ENCODE measurements at regions not wholly inside any gene's neighbourhood (a gene's known extent, or its start where the extent isn't known, plus 50 kb on each side); places are given as distances from the start of the nearest gene placed in this dataset.

DNA sequence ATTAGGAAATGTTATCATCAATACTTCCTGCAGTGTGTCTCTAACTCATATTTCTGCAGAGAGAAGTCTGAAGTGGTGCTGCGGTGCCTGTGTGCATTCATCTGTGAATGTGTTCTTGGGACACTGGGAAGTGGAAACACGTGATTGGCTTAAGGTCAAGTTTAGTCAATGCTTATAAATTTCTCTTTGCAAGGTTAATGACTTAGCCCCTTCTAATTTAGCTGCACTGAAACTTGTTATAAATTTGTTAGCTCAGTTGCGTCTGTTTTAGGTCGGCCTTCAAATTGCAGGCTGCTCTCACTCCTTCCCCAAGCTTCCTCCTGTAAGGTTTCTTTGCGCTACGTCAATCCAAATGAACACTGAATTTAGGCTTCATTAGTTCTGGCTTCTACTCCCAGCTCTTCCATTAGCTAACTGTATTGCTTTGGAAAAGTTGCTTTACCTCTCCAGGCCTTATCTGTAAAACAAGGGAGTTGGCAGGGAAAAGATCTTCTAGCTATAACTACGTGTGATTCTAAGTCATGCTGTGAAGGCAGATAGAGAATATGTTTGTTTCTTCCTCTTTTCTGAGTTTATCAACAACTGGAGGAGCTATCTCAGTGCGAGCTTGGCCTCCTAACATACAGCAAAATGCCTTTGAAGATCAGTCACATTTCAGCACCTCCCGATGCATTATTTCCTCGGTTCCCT, 341.8 kb downstream of the NFIB start:
- ChIA-PET POLR2A (no interaction called here), CTCF (no interaction called here)
- H3K27me3 Mint-ChIP-seq: no peaks in the 10 kb centered on the region
- H3K27ac Mint-ChIP-seq: no peak overlapping the region
- H3K9me3 Mint-ChIP-seq: no peaks in the 10 kb centered on the region
- no peaks in the 10 kb centered on the region for H3K36me3 Mint-ChIP-seq (ENCODE audit: low read depth)
- DNase-seq: no peak
- H3K4me3 Mint-ChIP-seq: no peak overlapping the region
- no peaks in the 10 kb centered on the region for H3K4me1 Mint-ChIP-seq

DNA sequence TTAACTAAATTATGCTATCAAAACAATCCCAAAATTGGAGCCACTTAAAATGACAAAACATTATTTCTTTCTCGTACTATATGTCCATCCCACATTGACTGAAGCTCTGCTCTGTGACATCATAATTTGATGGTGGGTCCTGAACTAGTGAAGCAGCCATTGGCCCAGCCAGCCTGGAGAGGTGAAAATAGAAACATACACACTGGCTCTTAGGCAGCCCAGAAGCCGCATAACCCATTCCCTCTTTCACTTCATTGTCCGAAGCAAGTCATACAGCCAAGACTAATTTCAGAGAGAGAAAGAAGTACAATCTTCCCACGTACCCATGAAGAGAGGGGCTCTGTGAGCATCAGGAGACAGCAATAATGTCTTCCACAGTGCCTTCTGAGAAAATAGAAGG, 342.5 kb downstream of the NFIB start:
- no peaks in the 10 kb centered on the region for H3K27me3 Mint-ChIP-seq
- ChIA-PET CTCF (no interaction called here), POLR2A (no interaction called here)
- H3K4me1 Mint-ChIP-seq: no peaks in the 10 kb centered on the region
- no peak overlapping the region for H3K27ac Mint-ChIP-seq
- no peak overlapping the region for H3K4me3 Mint-ChIP-seq
- DNase-seq: no peak
- no peaks in the 10 kb centered on the region for H3K36me3 Mint-ChIP-seq (ENCODE audit: low read depth)
- H3K9me3 Mint-ChIP-seq: no peaks in the 10 kb centered on the region

DNA sequence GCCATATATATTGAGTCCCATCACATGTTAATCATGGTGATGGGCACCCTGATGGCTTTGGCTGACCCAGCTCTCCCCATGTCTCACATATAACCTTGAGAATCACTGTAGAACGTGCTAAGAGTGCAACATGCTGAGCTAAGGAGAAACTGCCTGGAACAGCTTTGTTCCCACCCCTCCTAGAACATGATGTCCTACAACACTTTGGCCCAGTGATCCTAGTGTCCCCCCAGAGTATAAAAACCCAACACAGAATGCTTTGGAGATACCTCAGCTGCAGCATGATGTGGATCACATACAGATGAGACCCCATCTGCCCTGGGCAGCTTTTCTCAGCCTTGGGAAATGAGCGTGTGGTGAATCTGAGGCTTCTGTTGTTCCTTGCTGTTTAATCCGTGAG, 343.5 kb downstream of the NFIB start:
- Mint-ChIP-seq H3K4me1 (no peaks in the 10 kb centered on the region), H3K27me3 (no peaks in the 10 kb centered on the region), H3K9me3 (no peaks in the 10 kb centered on the region), H3K4me3 (no peak overlapping the region), H3K36me3 (ENCODE audit: low read depth) (no peaks in the 10 kb centered on the region), H3K27ac (no peak overlapping the region)
- ChIA-PET POLR2A (no interaction called here), CTCF (no interaction called here)
- no peak for DNase-seq

DNA sequence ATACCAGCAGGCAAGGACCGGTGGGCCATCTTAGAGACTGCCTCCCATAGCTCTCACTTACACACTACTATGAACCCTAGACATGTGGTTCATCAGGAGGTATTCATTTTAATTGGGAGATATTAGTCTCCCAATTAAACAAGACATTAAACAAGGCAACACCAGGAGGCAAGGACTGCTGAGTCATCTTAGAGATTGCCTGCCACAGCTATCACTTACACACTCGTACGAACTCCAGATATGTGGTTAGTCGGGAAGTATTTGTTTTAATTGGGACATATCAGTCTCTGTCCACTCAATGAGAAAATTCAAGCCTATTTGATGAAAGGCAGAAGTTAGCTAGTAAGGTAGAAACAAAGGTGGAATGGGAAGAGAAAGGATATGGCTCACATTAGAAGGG, 343.9 kb downstream of the NFIB start:
- ChIA-PET CTCF (no interaction called here), POLR2A (no interaction called here)
- no peaks in the 10 kb centered on the region for H3K36me3 Mint-ChIP-seq (ENCODE audit: low read depth)
- H3K4me1 Mint-ChIP-seq: no peaks in the 10 kb centered on the region
- DNase-seq: no peak
- no peaks in the 10 kb centered on the region for H3K9me3 Mint-ChIP-seq
- no peak overlapping the region for H3K27ac Mint-ChIP-seq
- no peak overlapping the region for H3K4me3 Mint-ChIP-seq
- no peaks in the 10 kb centered on the region for H3K27me3 Mint-ChIP-seq

DNA sequence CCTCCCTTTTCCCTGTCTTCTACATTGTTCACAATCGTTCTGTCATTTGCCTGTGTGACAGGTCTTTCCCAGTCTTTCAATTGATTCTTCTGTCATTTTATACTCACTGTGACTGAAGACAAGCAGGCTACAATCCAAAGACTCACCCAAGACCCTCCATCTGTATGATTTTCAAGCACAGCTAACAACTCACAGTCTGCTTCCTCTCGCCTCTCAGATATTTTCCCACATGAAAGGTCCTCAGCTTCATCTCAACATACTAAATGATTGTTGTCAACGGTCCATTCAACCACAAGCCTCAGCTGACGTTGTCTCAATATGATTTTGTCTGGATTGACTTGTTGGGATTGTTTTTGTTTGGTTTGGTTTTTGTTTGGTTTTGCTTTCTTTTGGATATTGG, 346.5 kb downstream of the NFIB start:
- Mint-ChIP-seq H3K27me3 (no peaks in the 10 kb centered on the region), H3K4me3 (no peak overlapping the region), H3K9me3 (no peaks in the 10 kb centered on the region), H3K4me1 (no peaks in the 10 kb centered on the region), H3K27ac (no peak overlapping the region), H3K36me3 (ENCODE audit: low read depth) (no peaks in the 10 kb centered on the region)
- DNase-seq: no peak
- POLR2A ChIA-PET: interaction anchor here (0.7 kb wide), 1 partner anchor 643 kb away, joined by 3 read pairs; no protein-coding TSS in a partner anchor
- CTCF ChIA-PET: interaction anchor here (0.6 kb wide), 1 partner anchor 33 kb away, joined by 3 read pairs; no protein-coding TSS in a partner anchor

DNA sequence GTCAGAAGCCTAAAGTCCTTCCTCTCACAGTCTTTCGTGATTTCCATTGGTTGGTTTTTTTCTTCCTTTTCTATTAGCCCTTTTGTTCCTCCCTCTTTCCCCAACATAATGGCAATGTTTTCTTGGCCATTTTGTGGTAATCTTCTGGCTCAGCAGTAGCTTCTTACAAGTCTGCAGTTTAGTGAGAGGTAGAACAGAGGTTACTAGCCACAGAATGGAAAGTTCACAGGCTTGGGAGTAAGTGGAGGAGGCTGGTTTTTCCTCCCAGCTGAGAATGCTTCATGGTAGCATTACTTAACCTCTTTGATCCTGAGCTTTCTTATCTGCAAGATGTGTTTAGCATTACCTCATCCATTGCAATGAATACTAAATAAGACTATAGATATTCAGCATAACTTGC, 346.9 kb downstream of the NFIB start:
- Mint-ChIP-seq H3K4me1 (no peaks in the 10 kb centered on the region), H3K36me3 (ENCODE audit: low read depth) (no peaks in the 10 kb centered on the region), H3K27me3 (no peaks in the 10 kb centered on the region), H3K9me3 (no peaks in the 10 kb centered on the region), H3K4me3 (no peak overlapping the region), H3K27ac (no peak overlapping the region)
- POLR2A ChIA-PET: interaction anchor here (0.7 kb wide), 1 partner anchor 643 kb away, joined by 3 read pairs; no protein-coding TSS in a partner anchor
- no peak for DNase-seq
- CTCF ChIA-PET: no interaction called here

DNA sequence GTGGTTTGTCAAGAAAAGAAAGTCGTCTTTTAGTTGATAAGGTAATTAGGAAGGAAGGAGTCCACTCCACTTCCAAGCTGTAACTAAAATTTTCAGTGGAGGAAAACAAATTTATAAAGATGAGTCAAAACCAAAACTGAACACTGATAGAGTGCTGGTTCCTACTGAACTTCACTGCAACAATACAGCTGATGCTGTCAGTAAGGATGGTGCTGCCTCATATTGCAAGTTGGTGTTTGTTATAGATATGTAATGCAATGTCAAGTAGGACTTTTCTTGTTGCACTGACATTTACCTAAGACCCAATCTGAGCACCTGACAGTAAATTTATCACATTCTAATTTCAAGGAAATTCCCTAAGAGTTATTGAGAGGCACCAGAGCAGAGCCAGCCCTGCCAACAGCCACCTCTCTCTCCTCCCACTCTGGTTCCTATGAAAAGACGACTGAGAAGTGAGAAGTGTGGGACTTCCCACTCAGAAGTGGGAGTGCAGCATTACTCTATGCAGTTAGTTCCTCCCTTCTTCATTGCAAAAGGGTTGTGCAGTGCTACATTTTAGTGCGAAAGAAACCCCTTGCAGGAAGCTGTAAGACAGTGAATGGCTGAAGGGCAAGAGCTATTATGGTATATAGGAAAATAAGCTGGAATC, 350.8 kb downstream of the NFIB start:
- no peak overlapping the region for H3K27ac Mint-ChIP-seq
- no peak overlapping the region for H3K4me3 Mint-ChIP-seq
- no peaks in the 10 kb centered on the region for H3K9me3 Mint-ChIP-seq
- DNase-seq: no peak
- ChIA-PET CTCF (no interaction called here), POLR2A (no interaction called here)
- no peaks in the 10 kb centered on the region for H3K36me3 Mint-ChIP-seq (ENCODE audit: low read depth)
- no peaks in the 10 kb centered on the region for H3K4me1 Mint-ChIP-seq
- H3K27me3 Mint-ChIP-seq: no peaks in the 10 kb centered on the region

DNA sequence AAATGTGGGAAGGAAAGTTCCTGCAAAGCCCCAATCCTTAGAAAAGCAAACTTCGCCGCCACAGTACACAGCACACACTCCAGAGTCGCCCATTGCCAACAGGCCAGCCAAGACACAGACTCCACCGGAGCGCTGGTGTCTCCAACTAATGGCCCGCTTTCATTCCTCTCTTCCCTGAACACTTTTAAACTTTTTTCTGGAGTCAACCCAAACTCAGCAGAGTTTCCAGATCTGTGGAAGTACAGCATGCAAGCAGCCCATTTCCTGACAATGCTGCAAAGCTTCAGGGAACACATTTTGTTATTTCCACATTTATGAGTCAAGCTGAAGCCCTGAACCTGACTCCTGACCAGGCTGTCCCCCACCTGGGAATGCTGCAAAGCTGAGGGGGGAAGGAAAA, 351.9 kb downstream of the NFIB start:
- no peaks in the 10 kb centered on the region for H3K9me3 Mint-ChIP-seq
- H3K4me3 Mint-ChIP-seq: no peak overlapping the region
- H3K4me1 Mint-ChIP-seq: no peaks in the 10 kb centered on the region
- no peaks in the 10 kb centered on the region for H3K27me3 Mint-ChIP-seq
- ChIA-PET POLR2A (no interaction called here), CTCF (no interaction called here)
- H3K36me3 Mint-ChIP-seq (ENCODE audit: low read depth): no peaks in the 10 kb centered on the region
- H3K27ac Mint-ChIP-seq: no peak overlapping the region
- no peak for DNase-seq

DNA sequence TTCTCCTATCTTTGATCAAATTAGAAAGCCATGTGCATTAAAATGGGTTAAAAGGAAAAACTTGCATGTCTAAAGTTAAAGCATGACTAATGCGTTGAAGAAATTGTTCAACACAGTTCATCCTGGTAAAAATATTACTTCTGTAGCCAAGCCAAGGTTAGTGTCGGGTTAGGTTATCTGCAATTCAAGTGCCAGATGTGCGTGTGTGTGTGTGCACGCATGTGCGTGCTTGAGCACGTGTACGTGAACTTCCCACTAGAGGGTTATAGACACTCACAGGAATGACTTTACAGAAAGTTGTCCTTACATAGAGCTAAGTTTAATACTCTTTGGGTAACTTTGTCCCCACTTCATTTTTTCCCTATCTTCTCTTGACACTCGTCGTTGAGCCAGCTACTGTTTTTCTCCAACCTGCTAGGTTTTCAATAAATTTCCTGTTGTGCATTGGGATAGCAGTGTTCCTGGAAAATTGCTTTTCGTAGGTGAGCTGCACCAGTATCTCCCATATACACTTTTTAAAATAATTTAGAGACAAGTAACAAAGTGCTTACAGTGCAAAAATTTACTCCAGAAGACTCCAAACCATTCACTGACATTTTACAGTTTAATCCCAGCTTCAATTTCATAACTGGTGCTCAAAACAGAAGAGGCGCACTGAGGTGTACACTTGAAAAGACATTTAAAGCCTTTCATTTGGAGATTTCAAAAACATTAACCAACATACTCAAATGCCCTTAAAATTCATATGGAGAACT, 353.8 kb downstream of the NFIB start:
- DNase-seq: no peak
- H3K36me3 Mint-ChIP-seq (ENCODE audit: low read depth): no peaks in the 10 kb centered on the region
- no peaks in the 10 kb centered on the region for H3K4me1 Mint-ChIP-seq
- H3K4me3 Mint-ChIP-seq: no peak overlapping the region
- no peaks in the 10 kb centered on the region for H3K27me3 Mint-ChIP-seq
- POLR2A ChIA-PET: interaction anchor here (0.6 kb wide), 1 partner anchor 1149 kb away, joined by 4 read pairs; no protein-coding TSS in a partner anchor
- H3K27ac Mint-ChIP-seq: no peak overlapping the region
- CTCF ChIA-PET: no interaction called here
- H3K9me3 Mint-ChIP-seq: no peaks in the 10 kb centered on the region

DNA sequence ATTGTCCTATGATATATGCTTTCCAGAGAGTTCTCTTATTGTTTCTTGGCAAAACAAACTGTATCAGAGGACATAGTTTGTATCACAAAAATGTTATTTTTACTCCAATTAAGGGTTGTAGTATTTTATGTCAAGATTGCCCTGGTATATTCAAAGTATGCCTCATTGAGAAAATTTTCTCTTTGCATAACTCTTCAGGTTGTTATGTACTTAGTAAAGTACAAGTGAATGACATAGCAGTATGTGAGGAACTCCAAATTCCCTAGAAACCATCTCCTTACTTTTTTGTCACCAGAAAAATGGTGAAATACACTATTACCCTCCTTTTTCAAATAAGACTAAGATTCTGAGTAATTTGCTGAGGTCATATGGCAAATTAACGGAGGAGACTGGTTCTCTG, 355.3 kb downstream of the NFIB start:
- CTCF ChIA-PET: interaction anchor here (0.6 kb wide), 1 partner anchor 57 kb away, joined by 3 read pairs; no protein-coding TSS in a partner anchor
- Mint-ChIP-seq H3K27ac (no peak overlapping the region), H3K4me3 (no peak overlapping the region), H3K9me3 (no peaks in the 10 kb centered on the region), H3K27me3 (no peaks in the 10 kb centered on the region), H3K4me1 (no peaks in the 10 kb centered on the region), H3K36me3 (ENCODE audit: low read depth) (no peaks in the 10 kb centered on the region)
- POLR2A ChIA-PET: no interaction called here
- DNase-seq: no peak

DNA sequence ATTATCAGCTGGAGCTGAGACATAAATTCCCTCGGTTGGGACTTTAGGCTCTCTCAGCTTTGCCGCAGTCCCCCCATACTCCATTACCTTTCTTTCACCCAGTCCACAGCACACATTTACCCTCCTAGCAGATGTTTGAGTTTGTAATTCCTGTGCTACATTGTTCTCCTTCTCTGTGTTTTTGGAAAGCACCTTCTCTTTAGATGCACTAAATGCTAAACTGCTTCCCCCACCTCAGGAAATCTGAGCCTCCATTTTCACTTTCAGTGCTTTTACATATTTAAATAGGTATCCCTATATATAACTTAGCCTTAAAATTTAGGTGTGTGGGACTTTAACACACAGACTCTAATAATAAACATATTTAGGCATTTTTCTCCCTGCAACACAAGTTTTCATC, 356.9 kb downstream of the NFIB start:
- H3K36me3 Mint-ChIP-seq (ENCODE audit: low read depth): no peaks in the 10 kb centered on the region
- DNase-seq: no peak
- H3K27ac Mint-ChIP-seq: no peak overlapping the region
- CTCF ChIA-PET: no interaction called here
- H3K9me3 Mint-ChIP-seq: no peaks in the 10 kb centered on the region
- H3K4me1 Mint-ChIP-seq: no peaks in the 10 kb centered on the region
- POLR2A ChIA-PET: no interaction called here
- no peaks in the 10 kb centered on the region for H3K27me3 Mint-ChIP-seq
- no peak overlapping the region for H3K4me3 Mint-ChIP-seq

DNA sequence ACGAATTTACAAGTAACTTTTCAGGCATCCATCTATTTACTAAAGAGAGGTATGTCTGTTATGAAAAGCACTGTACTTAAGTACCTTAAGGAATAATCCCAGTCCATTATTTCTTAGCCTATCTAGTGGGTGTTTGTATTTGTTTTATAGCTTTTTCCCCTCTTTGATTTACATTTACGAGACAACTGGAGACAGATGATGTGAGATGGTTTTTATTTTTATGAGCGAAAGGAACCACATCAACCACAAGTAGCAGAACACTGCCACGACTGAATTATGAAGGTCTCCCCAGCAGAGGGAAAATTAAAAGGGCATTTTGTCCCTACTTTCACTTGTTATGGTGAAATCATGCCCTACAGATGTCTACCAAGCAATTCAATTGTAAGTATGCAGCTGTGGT, 357.8 kb downstream of the NFIB start:
- CTCF ChIA-PET: no interaction called here
- H3K4me1 Mint-ChIP-seq: no peaks in the 10 kb centered on the region
- POLR2A ChIA-PET: no interaction called here
- H3K27ac Mint-ChIP-seq: no peak overlapping the region
- H3K36me3 Mint-ChIP-seq (ENCODE audit: low read depth): no peaks in the 10 kb centered on the region
- no peaks in the 10 kb centered on the region for H3K27me3 Mint-ChIP-seq
- DNase-seq: no peak
- H3K9me3 Mint-ChIP-seq: no peaks in the 10 kb centered on the region
- H3K4me3 Mint-ChIP-seq: no peak overlapping the region

DNA sequence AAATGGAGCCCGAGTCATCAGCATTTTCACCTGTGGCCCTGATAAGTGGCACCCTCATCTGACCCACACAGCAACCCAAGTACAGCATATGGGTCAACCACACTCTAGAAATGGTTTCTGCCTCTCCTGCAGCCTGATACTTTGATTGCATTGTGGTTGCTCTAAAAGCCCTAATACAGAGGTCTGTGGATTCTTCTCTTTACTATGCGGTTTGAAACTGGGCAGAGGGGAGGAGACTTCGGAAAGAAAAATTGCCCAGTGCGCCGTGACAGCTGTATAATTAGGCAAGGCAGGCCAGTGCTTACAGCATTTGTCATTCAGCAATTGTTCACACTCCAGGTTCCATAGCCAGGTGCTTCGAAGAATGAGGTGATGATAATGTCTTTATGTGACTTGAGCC, 361.0 kb downstream of the NFIB start:
- no peak overlapping the region for H3K27ac Mint-ChIP-seq
- CTCF ChIA-PET: no interaction called here
- H3K36me3 Mint-ChIP-seq (ENCODE audit: low read depth): no peaks in the 10 kb centered on the region
- no peak overlapping the region for H3K4me3 Mint-ChIP-seq
- no peaks in the 10 kb centered on the region for H3K4me1 Mint-ChIP-seq
- H3K9me3 Mint-ChIP-seq: no peaks in the 10 kb centered on the region
- H3K27me3 Mint-ChIP-seq: no peaks in the 10 kb centered on the region
- POLR2A ChIA-PET: no interaction called here
- no peak for DNase-seq
